ENCODE measurements at regions not wholly inside any gene's neighbourhood (a gene's known extent, or its start where the extent isn't known, plus 50 kb on each side); places are given as distances from the start of the nearest gene placed in this dataset.
"Not testable (repeated sequence)": the region's sequence is repeated elsewhere in the genome, so short reads cannot be mapped to it uniquely, and the experiment has no call there.

DNA sequence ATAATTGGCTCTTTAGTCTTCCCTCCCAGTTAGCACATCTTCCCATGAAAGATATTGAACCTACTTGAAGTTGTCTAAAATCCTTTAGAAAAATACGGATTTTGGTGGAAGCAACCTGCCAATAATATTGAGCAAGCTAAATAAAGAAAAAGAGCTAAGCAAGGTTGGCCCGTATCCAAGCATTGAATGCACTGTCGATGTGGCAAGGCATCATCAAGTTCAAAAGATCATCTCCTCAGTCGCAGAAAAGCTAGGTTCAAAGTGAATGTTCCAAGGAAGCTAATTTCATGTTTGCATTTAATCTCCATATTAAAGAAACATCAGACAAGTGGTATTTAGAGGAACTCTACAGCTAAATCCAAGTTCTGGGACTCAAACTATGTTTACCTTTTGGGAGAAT is 206.0 kb downstream of the MTERF1 start:
- no peak for DNase-seq (ENCODE audit: low spot score)

DNA sequence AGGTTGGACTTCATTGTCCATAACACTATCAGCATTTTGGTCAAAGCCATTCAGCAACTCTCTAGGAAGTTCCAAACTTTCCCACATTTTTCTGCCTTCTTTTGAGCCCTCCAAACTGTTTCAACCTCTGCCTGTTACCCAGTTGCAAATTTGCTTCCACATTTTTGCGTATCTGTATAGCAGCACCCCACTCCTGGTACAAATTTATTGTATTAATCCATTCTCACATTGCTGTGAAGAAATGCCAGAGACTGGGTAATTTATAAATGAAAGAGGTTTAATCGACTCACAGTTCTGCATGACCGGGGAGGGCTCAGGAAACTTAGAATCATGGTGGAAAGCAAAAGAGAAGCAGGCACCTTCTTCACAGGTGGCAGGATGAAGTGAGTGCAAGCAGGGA is 198.8 kb downstream of the MTERF1 start:
- no peak for DNase-seq (ENCODE audit: low spot score)

- no peak for DNase-seq (ENCODE audit: low spot score)
Observed at GRCh38 chr7:91683823-91684222, 196.7 kb downstream of the MTERF1 start.

DNA sequence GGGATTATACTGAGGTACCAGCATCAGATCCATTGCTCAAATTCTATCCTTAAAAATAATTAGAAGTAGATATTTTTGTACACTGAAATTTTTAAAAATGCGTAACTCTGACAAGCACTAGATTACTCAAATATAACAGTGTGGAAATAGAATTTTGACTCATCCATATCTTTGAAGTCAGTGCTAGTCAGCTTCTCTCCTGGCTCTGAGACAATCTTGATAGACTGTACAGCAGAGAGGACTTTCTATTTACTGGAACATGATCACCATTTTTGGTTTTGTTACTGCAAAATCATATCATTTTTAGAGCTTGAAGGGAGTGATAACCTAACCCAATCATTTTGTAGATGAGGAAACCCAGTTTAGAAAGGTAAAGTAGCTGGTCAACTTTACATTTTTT is 195.0 kb downstream of the MTERF1 start:
- no peak for DNase-seq (ENCODE audit: low spot score)

DNA sequence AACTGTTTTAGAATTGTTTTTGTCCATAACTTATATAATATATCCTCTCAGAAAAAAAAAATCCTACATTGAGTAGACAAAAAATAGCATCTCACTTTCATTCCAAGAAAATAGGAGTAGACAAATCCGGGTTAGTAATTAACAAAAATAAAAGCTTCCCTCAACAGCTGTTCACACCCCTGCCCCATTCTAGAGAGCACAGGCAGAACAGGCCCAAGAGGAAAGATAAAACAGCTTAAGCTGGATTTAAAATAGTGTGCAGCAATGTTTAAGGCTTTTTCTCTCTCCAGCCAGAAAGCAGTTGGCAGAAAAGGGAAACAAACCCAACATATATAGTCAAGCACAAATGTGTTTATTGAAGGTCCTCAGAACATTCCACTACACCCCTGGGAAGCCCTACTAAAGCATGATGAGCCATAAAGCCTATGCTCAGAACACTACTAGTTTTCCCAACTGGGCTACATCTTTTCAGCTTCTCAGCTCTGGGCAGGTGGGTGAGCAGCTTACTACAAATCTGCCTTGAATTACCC is 189.9 kb downstream of the MTERF1 start:
- DNase-seq (ENCODE audit: low spot score), result no peak

DNA sequence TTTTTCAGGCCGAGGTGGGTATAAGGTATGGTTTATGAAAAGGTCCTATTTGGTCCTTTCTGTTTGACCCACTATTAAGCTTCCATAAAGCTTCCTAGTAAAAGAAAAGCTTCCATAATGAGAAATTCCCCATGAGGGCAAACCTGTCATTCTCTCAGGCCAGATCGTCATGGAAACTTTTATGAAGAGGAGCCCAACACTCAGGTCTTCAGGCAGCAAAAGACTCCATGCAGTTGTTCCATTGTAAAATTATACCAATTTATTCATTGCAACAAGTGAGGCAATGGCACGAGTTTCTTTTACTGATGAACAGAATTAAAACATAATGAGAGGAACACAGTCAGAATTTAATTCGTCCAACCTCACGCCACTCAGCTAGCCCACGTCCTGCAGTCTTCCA is 188.6 kb downstream of the MTERF1 start:
- no peak for DNase-seq (ENCODE audit: low spot score)

DNA sequence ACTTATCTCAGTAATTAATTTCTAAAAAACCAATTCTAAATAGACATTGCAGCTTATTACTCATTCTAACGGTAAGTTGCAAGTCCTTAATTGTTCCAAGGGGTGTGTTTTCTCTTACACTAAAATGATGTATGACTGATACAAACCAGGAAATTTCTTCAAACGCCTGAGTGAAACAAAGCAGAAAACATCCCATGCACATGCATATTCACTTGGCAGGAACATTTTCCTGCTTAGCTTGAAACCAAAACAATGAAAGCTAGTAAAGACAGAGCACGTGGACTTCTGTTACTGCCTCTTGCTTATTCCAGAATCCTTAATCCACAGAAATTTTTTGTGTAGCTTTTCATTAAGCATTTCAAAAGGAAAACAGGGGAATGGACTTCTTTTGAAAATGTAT is 187.7 kb downstream of the MTERF1 start:
- DNase-seq (ENCODE audit: low spot score), result no peak

DNA sequence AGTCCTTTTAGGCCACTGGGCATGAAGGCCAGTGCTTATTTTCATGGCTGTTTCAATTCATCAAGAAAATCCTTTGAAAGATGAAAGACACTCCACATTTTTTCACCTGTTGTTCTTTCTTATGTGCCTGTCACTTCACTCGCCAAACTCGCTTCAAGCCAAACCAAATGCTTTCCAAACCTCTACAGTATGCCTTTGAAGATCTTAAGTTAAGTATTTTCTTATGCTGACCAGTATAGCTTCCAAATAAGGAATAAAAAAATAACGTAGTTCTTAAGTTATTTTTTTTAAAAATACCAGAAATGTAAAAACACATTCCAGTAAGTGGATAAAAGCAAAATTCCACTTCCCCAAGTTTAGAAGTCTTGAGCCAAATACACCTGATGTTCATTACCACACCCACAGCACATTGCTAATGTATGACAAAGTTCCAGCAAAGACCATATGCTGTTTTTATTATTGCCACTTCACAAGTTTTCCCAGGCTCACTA is 186.1 kb downstream of the MTERF1 start:
- DNase-seq (ENCODE audit: low spot score), result no peak

DNA sequence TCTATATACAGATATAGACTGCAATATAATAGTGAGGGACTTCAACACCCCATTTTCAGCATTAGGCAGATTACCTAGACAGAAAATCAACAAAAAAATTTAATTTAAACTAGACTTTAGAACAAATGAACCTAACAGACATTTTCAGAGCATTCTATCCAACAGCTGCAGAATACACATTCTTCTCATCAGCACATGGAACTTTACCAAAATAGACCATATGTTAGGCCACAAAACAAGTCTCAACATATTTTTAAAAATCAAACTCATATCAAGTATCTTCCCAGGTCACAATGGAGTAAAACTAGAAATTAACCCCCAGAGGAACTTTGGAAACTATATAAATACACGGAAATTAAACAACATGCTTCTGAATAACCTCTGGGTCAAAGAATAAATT is 169.6 kb downstream of the MTERF1 start:
- DNase-seq (ENCODE audit: low spot score), result no peak

- DNase-seq (ENCODE audit: low spot score), result no peak
Observed at GRCh38 chr7:91713669-91714068, 166.8 kb downstream of the MTERF1 start.

DNA sequence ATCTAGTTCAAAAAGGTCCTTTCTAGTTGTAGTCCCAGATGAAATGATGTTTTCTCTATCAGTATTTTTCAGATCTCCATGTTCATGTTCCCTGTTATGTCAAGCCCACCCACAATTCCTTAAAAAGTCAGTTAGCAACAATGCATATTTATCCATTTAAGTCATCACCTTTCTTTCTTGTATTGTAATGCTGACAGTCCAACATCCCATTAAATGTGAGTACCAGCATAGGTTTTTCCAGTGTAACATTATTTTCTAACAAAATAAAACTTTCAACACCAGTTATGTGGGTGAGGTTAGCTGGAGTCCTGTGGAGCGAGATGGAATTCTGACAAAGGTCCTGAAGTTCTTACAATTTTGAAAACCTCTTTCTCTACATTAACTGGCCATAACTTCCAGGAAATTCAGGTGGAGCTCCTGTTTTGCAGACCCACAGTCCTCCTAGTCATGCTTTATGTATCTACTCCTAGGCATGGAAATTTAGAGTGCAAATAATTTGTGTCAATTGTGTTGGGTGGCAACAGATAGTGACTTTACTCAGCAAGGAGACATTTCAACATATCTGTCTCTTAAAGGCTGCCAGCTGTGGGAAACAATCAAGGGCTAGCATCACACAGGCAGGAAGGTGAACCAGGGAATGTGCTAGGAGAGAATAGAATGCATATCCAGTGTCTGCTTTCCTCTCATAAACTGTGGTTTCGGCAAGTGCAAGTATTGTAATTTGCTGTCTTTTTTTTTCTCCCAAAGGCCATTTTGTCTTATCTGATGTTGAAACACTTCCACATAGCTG is 162.6 kb downstream of the MTERF1 start:
- no peak for DNase-seq (ENCODE audit: low spot score)

DNA sequence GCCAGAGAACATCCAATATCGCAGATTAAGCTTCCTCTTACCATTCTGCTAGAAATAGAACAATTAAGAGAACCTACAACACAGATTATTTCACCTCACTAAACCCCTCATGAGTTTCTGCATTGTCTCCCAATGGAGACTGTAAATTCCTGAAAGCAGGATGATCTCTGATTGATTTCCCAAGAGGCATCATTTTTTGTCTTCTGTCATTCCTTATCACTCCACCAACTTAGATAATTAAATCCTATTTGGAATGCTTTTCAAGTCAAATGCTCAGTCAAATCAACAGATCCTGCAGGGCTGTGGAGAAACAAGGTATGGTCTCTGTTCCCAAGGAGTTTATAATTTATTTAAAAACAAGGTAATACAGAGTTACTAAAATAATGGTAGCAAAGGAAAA is 161.5 kb downstream of the MTERF1 start:
- DNase-seq (ENCODE audit: low spot score), result no peak

DNA sequence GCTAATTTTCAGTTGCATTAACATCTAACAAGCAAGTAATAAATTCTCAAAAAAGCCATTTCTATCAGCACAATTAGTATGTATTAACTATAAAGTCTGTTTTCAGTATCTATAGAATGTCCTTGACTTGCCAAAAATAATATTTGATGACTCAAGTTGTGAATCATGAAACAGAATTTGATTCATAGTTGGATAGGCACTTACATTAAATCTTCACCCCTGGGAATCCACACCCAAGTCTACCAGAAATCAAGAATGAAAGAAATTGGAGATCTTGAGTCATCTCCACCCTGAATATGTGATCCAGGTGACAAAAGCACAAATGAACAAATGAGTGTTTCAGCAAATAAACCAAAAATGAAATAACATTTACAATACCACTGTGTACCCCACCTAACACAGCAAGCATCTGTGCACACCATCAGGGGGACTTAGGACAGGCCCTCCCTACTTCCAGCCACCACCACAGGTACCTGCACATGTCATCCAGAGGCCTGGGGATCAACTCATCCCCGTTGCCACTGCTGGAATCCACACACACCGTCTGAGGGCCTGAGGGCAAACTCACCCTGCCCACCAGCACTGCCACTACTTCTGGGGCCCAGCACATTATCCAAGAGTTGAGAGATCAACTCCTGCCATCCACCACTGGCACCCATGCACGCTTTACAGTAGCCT is 160.1 kb downstream of the MTERF1 start:
- no peak for DNase-seq (ENCODE audit: low spot score)

- DNase-seq (ENCODE audit: low spot score), result no peak
Observed at GRCh38 chr7:91722831-91723230, 157.7 kb downstream of the MTERF1 start.

GRCh38 chr7:91729046-91729445 is 151.5 kb downstream of the MTERF1 start:
- DNase-seq (ENCODE audit: low spot score), result not testable (repeated sequence)

GRCh38 chr7:91731976-91732375 is 148.5 kb downstream of the MTERF1 start:
- no peak for DNase-seq (ENCODE audit: low spot score)

DNA sequence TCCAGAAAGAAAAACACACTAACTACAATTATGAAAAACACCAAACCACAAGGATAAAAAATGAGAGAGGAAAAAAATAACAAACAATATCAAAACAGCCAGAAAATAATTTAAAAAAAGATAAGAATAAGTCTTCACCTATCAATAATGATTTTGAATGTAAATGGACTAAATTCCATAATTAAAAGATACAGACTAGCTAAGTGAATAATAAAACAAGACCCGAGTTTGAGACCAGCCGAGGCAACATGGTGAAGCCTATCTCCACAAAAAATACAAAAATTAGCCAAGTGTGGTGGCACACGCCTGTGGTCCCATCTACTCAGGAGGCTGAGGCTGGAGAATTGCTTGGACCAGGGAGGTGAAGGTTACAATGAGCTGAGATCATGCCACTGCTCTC is 131.1 kb downstream of the MTERF1 start:
- DNase-seq (ENCODE audit: low spot score), result no peak

- no peak for DNase-seq (ENCODE audit: low spot score)
Observed at GRCh38 chr7:91750091-91750490, 130.4 kb downstream of the MTERF1 start.

- DNase-seq (ENCODE audit: low spot score), result no peak
Observed at GRCh38 chr7:91752102-91752501, 128.4 kb downstream of the MTERF1 start.

DNA sequence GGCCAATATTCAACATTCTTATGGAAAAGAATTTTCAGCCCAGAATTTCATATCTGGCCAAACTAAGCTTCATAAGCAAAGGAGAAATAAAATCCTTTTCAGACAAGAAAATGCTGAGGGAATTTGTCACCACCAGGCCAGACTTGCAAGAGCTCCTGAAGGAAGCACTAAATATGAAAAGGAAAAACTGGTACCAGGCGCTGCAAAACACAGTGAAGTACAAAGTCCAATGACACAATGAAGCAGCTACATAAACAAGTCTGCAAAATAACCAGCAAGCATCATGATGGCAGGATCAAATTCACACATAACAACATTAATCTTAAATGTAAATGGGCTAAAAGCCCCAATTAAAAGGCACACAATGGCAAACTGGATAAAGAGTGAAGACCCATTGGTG is 126.2 kb downstream of the MTERF1 start:
- DNase-seq (ENCODE audit: low spot score), result peak; percentile 43

GRCh38 chr7:91755121-91755520 is 125.4 kb downstream of the MTERF1 start:
- not testable (repeated sequence) for DNase-seq (ENCODE audit: low spot score)

DNA sequence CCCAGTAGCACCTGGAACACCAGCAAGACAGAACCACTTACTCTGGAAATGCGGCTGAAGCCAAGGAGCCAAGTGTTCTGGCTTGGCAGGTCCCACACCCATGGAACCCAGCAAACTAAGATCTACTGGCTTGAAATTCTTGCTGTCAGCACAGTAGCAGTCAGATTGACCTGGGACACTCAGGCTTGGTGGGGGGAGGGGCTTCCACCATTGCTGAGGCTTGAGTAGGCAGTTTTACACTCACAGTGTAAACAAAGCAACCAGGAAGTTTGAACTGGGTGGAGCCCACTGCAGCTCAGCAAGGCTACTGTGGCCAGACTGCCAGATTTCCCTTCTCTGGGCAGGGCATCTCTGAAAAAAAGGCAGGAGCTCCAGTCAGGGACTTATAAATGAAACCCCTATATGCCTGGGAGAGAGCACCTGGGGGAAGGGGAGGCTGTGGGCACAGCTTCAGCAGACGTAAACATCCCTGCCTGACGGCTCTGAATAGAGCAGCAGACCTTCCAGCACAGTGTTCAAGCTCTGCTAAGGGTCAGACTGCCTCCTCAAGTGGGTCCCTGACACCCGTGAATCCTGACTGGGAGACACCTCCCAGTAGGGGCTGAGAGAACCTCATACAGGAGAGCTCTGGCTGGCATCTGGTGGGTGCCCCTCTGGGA is 121.2 kb downstream of the MTERF1 start:
- peak; percentile 97 for DNase-seq (ENCODE audit: low spot score)
